PC-3 (cell line): ENCODE measurements at regions not wholly inside any gene's neighbourhood (a gene's known extent, or its start where the extent isn't known, plus 50 kb on each side); places are given as distances from the start of the nearest gene placed in this dataset.

Source experiments
- CTCF ChIP-seq: fragments of 300-600 bp; sonication (generic); conservative IDR thresholded peaks from 2 replicates; pipeline ENCODE4 v1.5.1; 2017; ENCODE audit warnings: antibody characterized with exemption, low read depth, mild to moderate bottlenecking, low read length
- EZH2 ChIP-seq: fragments of 300-600 bp; sonication (generic); IDR thresholded peaks from one replicate; pipeline ENCODE4 v1.6.1; 2017; ENCODE audit warnings: antibody characterized with exemption, mild to moderate bottlenecking, low read length; ENCODE audit not compliant: unreplicated experiment
- EZH2phosphoT487 ChIP-seq: fragments of 300-600 bp; sonication (generic); IDR thresholded peaks from 2 replicates; pipeline ENCODE4 v1.6.1; 2018; ENCODE audit warnings: mild to moderate bottlenecking, antibody characterized with exemption, low read length, borderline replicate concordance

- TF ChIP-seq CTCF (no peak), EZH2 (no peak), EZH2phosphoT487 (no peak)
These were observed 1571.9 kb downstream of the ADGRL3 start for GRCh38 chr4:62771983-62772557.
